ENCODE measurements at regions not wholly inside any gene's neighbourhood (a gene's known extent, or its start where the extent isn't known, plus 50 kb on each side); places are given as distances from the start of the nearest gene placed in this dataset.

- Histone ChIP-seq H3K9me3 (ENCODE audit: control extremely low read depth in 1 of 3, control insufficient read depth in 2 of 3, insufficient read depth in 1 of 3, low read length in 2 of 3) (no peaks in the 10 kb centered on the region), H3K79me2 (ENCODE audit: control insufficient read depth, insufficient read depth, low read length) (no peaks in the 10 kb centered on the region), H3K4me3 (ENCODE audit: control extremely low read depth in 1 of 5, extremely low read depth in 1 of 5, insufficient read depth in 1 of 5, low read depth in 2 of 5, low read length in 4 of 5) (no peak overlapping the region), H3K36me3 (replicated peaks in 1 of 2; ENCODE audit: control extremely low read depth in 1 of 2, control insufficient read depth in 1 of 2, extremely low read depth in 1 of 2, insufficient read depth in 2 of 2, low read length in 1 of 2) (no peaks in the 10 kb centered on the region), H3K9ac (ENCODE audit: low read length) (no peak overlapping the region), H3K27me3 (replicated peaks in 1 of 4; ENCODE audit: control extremely low read depth in 1 of 4, control insufficient read depth in 3 of 4, insufficient read depth in 4 of 4, low read length in 3 of 4) (peaks cover 0 to 2% (median 0%) of the 10 kb centered on the region in 4 experiments), H2AFZ (ENCODE audit: insufficient read depth, low read depth, low read length, poor library complexity, severe bottlenecking) (no peak overlapping the region), H3K4me2 (replicated peaks; ENCODE audit: low read depth, low read length, poor library complexity, severe bottlenecking) (no peak overlapping the region), H4K20me1 (ENCODE audit: control insufficient read depth, insufficient read depth, low read length, poor library complexity, severe bottlenecking) (no peaks in the 10 kb centered on the region), H3K27ac (ENCODE audit: low read length in 2 of 2) (no peak overlapping the region), H3K4me1 (ENCODE audit: control insufficient read depth in 2 of 2, insufficient read depth in 2 of 2, low read length in 2 of 2) (no peaks in the 10 kb centered on the region)
- no peaks in the 10 kb centered on the region for H3K27me3 Mint-ChIP-seq
- TF ChIP-seq EZH2 (IDR thresholded peaks at IDR 0.05; ENCODE audit: borderline replicate concordance, insufficient read depth, low read depth, low read length, poor library complexity, severe bottlenecking): no peak
- TF ChIP-seq CTCF (IDR thresholded peaks at IDR 0.05): no peak
- ATAC-seq (ENCODE audit: low read depth): no peak
- no peaks in the 10 kb centered on the region for H3K9me3 Mint-ChIP-seq (ENCODE audit: insufficient read depth)
- no peak overlapping the region for H3K27ac Mint-ChIP-seq
- no peak overlapping the region for H3K4me3 Mint-ChIP-seq
- 73% methylated on average over 4 of the region's 16 CpGs for WGBS (ENCODE audit: insufficient coverage)
- DNase-seq: no peak
- intact Hi-C loops (cut with micrococcal nuclease): no loop called here
- H3K4me1 Mint-ChIP-seq: no peaks in the 10 kb centered on the region
- ChIA-PET CTCF (interaction anchor here (1.8 kb wide), 1 partner anchor 10 kb away, joined by 4 read pairs; no protein-coding TSS in a partner anchor), POLR2A (no interaction called here)
Measured at GRCh38 chr2:67260343-67261277, 136.5 kb upstream of the ETAA1 start.

GRCh38 chr2:67267241-67267640 is 129.9 kb upstream of the ETAA1 start:
- CTCF ChIA-PET: no interaction called here

More at GRCh38 chr2:67267241-67267640, 129.9 kb upstream of the ETAA1 start:
- DNase-seq (no peak), ATAC-seq (ENCODE audit: low read depth) (no peak)
- no peaks in the 10 kb centered on the region for H3K9me3 Mint-ChIP-seq (ENCODE audit: insufficient read depth)
- POLR2A ChIA-PET: no interaction called here
- H4K20me1 ChIP-seq (ENCODE audit: control insufficient read depth, insufficient read depth, low read length, poor library complexity, severe bottlenecking): no peaks in the 10 kb centered on the region
- no peaks in the 10 kb centered on the region for H3K36me3 ChIP-seq (replicated peaks in 1 of 2; ENCODE audit: control extremely low read depth in 1 of 2, control insufficient read depth in 1 of 2, extremely low read depth in 1 of 2, insufficient read depth in 2 of 2, low read length in 1 of 2)
- H2AFZ ChIP-seq (ENCODE audit: insufficient read depth, low read depth, low read length, poor library complexity, severe bottlenecking): no peak overlapping the region
- H3K9ac ChIP-seq (ENCODE audit: low read length): no peak overlapping the region
- H3K9me3 ChIP-seq (ENCODE audit: control extremely low read depth in 1 of 3, control insufficient read depth in 2 of 3, insufficient read depth in 1 of 3, low read length in 2 of 3): no peaks in the 10 kb centered on the region
- H3K4me1 Mint-ChIP-seq: no peaks in the 10 kb centered on the region
- no peak overlapping the region for H3K27ac ChIP-seq (ENCODE audit: low read length in 2 of 2)
- WGBS (ENCODE audit: insufficient coverage): 100% methylated on average over 2 of the region's 5 CpGs
- H3K27me3 Mint-ChIP-seq: no peaks in the 10 kb centered on the region
- H3K27ac Mint-ChIP-seq: no peak overlapping the region
- H3K4me3 Mint-ChIP-seq: no peak overlapping the region
- no peak overlapping the region for H3K4me3 ChIP-seq (ENCODE audit: control extremely low read depth in 1 of 5, extremely low read depth in 1 of 5, insufficient read depth in 1 of 5, low read depth in 2 of 5, low read length in 4 of 5)
- no peaks in the 10 kb centered on the region for H3K79me2 ChIP-seq (ENCODE audit: control insufficient read depth, insufficient read depth, low read length)
- TF ChIP-seq CTCF (IDR thresholded peaks at IDR 0.05) (no peak), EZH2 (IDR thresholded peaks at IDR 0.05; ENCODE audit: borderline replicate concordance, insufficient read depth, low read depth, low read length, poor library complexity, severe bottlenecking) (no peak)
- intact Hi-C loops (cut with micrococcal nuclease): no loop called here
- no peaks in the 10 kb centered on the region for H3K4me1 ChIP-seq (ENCODE audit: control insufficient read depth in 2 of 2, insufficient read depth in 2 of 2, low read length in 2 of 2)
- peaks cover 0 to 2% (median 0%) of the 10 kb centered on the region in 4 experiments for H3K27me3 ChIP-seq (replicated peaks in 1 of 4; ENCODE audit: control extremely low read depth in 1 of 4, control insufficient read depth in 3 of 4, insufficient read depth in 4 of 4, low read length in 3 of 4)
- no peak overlapping the region for H3K4me2 ChIP-seq (replicated peaks; ENCODE audit: low read depth, low read length, poor library complexity, severe bottlenecking)
